ENCODE measurements at regions not wholly inside any gene's neighbourhood (a gene's known extent, or its start where the extent isn't known, plus 50 kb on each side); places are given as distances from the start of the nearest gene placed in this dataset.

DNA sequence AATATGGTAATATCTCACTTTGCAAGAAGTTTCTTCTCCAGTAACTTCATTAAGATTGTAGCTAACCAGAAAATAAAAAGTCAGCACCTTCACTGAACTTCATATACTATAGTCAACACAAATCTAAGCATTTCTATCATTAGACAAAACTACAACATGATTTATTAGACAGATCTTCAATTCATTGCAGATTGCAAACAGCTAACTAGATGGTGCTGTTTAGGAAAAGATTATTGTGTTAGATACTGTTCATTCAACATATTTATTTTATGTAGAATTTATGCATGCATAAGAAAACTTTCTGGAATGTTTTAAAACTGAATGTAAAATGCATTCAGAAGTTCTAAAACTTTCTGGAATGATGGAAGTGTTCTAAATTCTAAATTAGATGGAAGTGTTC lies 442.1 kb downstream of the HTR1B start:
- ATAC-seq (no peak), DNase-seq (no peak)
- no peaks in the 10 kb centered on the region for H3K9me3 ChIP-seq
- H3K36me3 ChIP-seq = no peaks in the 10 kb centered on the region
- TF ChIP-seq, protein P1, sequence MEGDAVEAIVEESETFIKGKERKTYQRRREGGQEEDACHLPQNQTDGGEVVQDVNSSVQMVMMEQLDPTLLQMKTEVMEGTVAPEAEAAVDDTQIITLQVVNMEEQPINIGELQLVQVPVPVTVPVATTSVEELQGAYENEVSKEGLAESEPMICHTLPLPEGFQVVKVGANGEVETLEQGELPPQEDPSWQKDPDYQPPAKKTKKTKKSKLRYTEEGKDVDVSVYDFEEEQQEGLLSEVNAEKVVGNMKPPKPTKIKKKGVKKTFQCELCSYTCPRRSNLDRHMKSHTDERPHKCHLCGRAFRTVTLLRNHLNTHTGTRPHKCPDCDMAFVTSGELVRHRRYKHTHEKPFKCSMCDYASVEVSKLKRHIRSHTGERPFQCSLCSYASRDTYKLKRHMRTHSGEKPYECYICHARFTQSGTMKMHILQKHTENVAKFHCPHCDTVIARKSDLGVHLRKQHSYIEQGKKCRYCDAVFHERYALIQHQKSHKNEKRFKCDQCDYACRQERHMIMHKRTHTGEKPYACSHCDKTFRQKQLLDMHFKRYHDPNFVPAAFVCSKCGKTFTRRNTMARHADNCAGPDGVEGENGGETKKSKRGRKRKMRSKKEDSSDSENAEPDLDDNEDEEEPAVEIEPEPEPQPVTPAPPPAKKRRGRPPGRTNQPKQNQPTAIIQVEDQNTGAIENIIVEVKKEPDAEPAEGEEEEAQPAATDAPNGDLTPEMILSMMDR (IDR thresholded peaks at IDR 0.05) = no peak
- TF ChIP-seq POLR2A (IDR thresholded peaks at IDR 0.05) = no peak
- no peaks in the 10 kb centered on the region for H3K27me3 ChIP-seq
- H3K4me3 ChIP-seq = no peak overlapping the region
- no peak overlapping the region for H3K27ac ChIP-seq
- intact Hi-C loops (cut with DNase I) = no loop called here
- H3K4me1 ChIP-seq = no peaks in the 10 kb centered on the region

DNA sequence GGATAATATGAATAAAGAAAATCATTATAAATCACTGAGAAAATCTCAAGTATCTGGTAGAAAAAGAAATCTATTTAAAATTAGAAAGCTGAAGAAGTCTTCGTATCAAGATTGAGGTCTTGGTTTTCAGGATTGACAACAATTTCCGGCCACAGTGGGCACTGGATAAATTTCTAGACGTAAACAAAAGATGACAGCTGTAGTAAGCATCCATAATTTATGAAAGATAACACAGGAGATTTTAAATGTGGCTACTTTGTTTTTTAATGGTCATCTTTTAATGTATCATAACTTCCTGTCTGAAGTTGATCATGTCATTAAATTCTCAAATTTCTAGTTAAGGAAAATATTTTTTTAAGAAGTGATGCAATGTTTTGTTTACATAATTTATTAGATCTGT lies 444.2 kb downstream of the HTR1B start:
- ATAC-seq (no peak), DNase-seq (no peak)
- H3K4me3 ChIP-seq = no peak overlapping the region
- H3K36me3 ChIP-seq = no peaks in the 10 kb centered on the region
- H3K27me3 ChIP-seq = no peaks in the 10 kb centered on the region
- H3K4me1 ChIP-seq = no peaks in the 10 kb centered on the region
- no peak overlapping the region for H3K27ac ChIP-seq
- TF ChIP-seq, protein P1 (IDR thresholded peaks at IDR 0.05) = no peak
- TF ChIP-seq POLR2A (IDR thresholded peaks at IDR 0.05) = no peak
- no peaks in the 10 kb centered on the region for H3K9me3 ChIP-seq
- intact Hi-C loops (cut with DNase I) = no loop called here
- WGBS, 4 donors = 73 to 87% (median 75%) methylated on average over 3 of the region's 3 CpGs

DNA sequence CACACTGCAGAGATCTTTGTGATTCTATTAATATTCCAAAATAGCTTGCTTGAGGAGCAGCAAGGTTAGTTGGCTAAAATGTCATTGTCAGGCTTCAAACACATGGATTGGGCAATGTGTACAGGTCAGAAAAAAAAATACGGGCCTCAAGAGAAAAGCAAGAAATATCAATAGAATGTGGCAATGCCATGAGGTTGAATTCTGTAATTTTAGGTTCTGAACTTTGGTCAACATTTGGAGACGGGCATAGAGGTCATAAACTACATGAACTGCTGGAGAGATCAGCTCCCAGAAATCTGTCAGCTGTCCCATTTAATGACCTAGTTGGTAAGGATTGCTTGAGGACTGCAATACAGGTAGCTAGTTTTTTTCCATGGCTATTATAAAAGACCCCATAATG lies 445.8 kb downstream of the HTR1B start:
- intact Hi-C loops (cut with DNase I) = no loop called here
- Histone ChIP-seq H3K36me3 (no peaks in the 10 kb centered on the region), H3K4me1 (no peaks in the 10 kb centered on the region), H3K27me3 (no peaks in the 10 kb centered on the region), H3K27ac (no peak overlapping the region), H3K4me3 (no peak overlapping the region), H3K9me3 (no peaks in the 10 kb centered on the region)
- no peak for TF ChIP-seq POLR2A (IDR thresholded peaks at IDR 0.05)
- TF ChIP-seq, protein P1 (IDR thresholded peaks at IDR 0.05) = no peak
- no peak for ATAC-seq
- 73 to 89% (median 82%) methylated on average over 2 of the region's 2 CpGs for WGBS, 4 donors
- DNase-seq = no peak

DNA sequence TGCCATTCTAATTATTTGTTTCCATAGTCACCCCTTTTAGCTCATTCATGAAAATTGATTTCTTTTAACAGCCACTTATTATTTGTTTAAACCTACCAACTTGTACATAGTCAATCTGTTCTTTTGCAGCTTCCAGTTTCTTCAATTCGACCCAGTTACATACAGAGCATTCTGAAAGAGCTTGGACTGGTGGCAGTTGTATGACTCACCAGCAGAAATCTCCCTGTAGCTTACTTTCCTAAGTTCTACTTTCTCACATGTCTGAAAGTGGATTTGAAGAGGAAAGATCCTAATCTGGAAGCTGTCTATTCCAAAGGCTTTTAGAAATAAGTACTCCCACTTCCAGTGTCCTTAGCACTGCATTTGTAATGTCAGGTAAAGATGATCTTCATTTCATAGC lies 447.9 kb downstream of the HTR1B start:
- ATAC-seq = peak in 1 of 4 donors; percentile 56
- WGBS, 4 donors = 31 to 64% (median 45%) methylated on average over 1 of the region's 1 CpG
- peaks cover 0 to 13% (median 0%) of the 10 kb centered on the region in 12 donors for H3K9me3 ChIP-seq

More for the DNA sequence above, 447.9 kb downstream of the HTR1B start:
- Histone ChIP-seq H3K27me3 (no peaks in the 10 kb centered on the region), H3K27ac (no peak overlapping the region), H3K36me3 (no peaks in the 10 kb centered on the region), H3K4me1 (no peaks in the 10 kb centered on the region), H3K4me3 (no peak overlapping the region)
- TF ChIP-seq, protein P1 (IDR thresholded peaks at IDR 0.05) = no peak
- no peak for TF ChIP-seq POLR2A (IDR thresholded peaks at IDR 0.05)
- intact Hi-C loops (cut with DNase I) = no loop called here
- DNase-seq = no peak
